HPDE6-E6E7 (cell line): ENCODE measurements at regions not wholly inside any gene's neighbourhood (a gene's known extent, or its start where the extent isn't known, plus 50 kb on each side); places are given as distances from the start of the nearest gene placed in this dataset.

Experiments
- DNase-seq: peaks from one replicate; pipeline ENCODE4 v3.0.0; 2011; ENCODE audit warnings: missing footprints; ENCODE audit errors: extremely low spot score

DNA sequence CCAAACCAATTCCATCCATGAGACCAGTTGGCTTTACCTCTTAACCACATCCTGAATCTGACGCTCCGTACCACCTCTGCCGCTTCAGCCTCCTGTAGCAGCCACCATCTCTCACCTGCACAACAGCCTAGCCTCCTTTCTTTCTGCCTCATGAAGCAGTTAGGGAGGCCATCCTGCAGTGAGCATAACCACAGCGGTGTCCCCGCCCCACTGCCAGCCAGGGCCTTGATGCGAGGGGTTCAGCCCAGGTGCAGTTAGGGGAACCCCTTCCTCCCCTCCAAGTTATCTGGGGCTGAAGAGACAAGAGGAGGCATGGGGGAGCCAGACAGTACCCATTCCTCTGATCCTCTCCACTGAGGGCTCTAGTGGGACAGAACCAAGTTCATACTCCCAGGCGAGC, 167.0 kb downstream of the C5orf15 start:
- no peak for DNase-seq

DNA sequence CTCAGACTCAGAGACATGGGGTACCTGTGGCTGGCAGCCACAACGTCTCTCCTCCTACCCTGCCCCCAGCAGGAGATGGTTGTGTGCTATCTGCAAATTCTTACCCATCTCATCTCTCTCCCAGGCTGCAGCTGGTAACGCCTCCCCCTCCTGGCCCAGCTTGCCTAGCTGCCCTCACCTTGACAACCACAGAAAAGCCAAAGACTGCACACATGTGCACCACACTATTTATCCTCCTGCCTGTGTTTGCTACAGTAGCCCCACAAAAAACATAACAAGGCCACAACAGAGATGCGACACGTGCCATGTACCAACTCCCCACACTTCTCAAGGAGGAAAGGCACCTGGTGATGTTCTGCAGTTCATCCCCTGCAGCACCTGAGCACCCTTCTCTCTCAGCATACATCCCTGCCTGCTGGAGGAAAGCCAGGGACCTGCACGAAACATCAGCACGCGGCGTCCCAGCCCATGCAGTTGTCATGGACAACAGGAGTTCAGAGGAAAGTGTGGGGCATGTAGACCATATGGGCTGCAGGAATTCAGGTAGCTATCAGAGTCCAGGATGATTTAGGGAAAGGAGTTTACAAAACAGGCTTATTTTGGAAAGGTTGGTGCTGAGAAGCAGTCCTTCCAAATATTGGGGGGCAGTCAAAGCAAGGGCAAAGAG, 168.7 kb downstream of the C5orf15 start:
- DNase-seq, result no peak

DNA sequence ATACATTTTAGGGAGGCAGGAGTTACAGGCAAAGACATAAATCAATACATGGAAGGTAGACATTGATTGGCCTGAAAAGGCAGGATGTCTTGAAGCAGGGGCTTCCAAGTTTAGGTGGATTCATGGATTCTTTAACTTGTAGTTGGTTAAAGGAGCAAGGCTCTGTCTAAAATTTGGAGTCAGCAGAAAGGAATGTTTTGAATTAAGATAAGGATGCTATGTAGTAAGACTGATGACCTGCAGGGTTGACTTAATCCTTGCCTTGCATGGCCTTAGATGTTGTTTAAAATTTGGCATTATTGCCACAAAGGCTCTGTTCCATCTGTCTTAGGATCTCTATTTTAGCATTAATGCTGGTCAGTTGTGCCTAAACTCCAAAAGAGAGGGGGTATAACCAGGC, 171.3 kb downstream of the C5orf15 start:
- no peak for DNase-seq

DNA sequence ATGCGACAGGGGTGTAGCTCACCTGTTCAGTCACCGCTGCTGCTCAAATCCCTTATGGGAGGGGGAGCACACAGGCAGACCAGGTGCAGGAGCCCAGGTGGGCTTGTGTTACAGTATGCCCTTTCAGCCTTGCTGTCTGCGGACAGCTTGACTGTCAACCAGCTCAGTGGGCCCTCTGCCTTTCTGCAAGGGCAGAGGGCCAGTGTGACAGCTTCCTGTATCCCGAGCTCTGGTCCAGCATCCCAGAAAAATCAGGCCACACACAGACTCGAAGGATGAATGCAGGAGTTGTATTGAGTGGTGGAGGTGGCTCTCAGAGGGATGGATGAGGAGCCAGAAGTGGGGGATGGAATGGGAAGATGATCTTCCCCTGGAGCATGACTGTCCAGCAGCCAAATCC, 172.2 kb downstream of the C5orf15 start:
- no peak for DNase-seq

DNA sequence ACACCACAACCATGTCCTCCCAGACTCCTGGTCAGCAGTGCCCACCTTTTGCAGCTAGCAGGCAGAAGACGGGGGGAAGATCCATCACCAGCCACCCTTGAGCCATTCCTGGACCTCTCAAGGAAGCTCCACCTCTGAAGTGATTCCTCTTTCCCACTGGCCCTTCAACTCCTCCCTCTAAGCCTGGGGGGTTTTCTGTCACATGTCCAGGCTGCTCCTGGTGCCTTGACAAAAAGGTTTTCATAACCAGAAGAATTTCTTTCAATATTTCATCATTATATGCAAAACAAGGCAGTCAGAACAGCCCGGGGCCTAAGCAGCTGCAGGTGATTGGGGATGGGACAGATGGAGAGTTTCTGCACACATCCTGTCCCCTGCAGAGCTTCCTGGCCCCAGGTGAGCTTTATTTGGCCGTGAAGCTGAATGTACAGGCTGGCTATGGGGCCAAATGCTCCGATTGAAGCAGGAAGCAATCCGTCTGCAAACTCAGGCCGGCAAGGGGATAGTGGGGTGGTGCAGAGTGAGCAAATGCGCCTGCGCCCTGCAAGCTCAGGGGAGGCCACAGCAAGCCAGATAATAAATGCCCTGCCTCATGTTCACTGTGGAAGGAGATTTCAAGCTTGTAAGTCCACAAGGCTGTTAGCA, 173.5 kb downstream of the C5orf15 start:
- DNase-seq, result no peak

DNA sequence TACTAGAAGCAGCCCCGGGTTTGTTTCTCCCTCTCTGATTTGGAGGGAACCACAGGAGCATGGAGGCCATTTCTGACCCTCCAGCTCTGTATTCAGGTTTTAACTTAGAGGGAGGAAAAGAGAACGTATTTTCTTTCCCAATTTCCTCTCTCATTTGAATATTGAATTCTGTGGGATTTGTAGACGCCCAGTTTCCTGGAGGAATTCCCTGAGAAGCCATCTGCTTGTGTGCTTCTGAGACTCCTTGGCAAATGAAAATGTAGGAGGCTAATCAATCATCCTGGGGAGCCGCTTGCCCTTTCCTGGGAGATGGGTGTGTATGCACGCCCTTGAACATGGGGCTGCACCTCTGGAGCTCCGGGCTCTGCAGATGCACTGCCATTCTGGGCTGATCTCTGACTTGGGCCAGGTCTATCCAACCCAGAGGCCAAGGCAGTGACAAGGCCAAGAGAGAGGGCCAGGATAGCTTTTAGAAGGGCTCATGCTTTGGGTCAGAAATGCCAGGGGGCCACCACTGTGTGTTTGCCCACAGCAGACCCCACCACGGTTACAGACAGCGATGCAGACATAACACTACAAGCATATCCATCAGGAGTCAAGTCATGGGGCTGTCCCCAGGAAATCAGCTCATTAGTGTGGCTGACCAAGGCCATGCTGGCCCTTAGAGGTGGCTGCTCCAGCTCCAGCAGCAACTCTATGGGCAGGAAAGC, 174.5 kb downstream of the C5orf15 start:
- no peak for DNase-seq

DNA sequence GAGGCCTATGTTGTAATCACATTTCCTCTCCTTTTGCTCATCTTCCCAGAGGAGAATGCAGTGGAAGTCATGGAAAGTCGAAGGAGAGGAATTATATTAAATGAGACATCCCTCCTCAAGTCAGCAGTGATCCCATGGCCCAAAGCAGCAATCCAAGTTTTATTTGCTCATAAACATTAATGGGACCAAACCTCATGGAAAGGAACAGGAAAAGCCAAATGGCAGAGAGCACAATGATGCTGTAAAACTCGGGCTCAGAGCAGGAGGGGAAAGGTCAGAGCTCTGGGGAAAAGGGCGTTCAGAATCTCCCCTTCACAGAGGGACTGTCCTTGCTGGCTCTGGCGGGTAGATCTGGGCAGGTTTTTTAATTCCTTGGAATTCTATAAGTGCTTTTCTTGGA, 175.8 kb downstream of the C5orf15 start:
- no peak for DNase-seq

DNA sequence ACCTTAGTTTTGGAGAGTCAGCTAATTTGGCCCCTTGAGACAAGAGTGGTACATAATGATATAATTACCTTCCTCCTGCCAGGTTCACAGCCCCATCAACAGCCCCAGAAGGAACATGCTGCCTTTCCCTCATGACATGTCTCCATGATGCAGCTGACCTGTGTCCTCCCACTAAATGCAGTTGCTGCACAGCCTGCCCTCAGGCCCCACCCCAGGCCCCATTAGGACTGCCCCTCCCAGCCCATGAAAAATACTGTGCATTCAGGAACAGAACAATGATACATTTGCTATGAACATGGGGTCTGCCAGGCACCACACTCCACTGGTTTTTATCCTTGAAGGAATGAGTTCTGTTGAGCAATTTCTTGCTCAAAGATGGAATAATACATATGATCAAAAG, 176.4 kb downstream of the C5orf15 start:
- no peak for DNase-seq

DNA sequence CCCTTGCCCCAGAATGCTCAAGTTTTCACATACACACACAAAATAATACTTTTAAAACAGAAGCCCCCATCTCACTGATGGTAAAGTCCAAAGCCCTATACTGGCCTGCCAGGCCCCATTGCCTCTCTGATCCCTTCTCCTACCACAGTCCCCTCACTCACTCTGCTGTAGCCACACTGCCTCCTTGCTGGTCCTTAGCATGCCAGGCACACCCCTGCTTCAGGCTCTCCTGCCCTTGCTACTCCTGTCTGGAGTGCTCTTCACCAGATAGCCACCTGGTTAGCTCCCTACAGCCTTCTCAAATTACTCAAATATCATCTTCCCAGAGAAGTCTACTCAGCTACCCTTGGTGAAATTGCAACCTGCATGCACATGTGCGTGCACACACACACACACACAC, 177.5 kb downstream of the C5orf15 start:
- DNase-seq, result no peak

DNA sequence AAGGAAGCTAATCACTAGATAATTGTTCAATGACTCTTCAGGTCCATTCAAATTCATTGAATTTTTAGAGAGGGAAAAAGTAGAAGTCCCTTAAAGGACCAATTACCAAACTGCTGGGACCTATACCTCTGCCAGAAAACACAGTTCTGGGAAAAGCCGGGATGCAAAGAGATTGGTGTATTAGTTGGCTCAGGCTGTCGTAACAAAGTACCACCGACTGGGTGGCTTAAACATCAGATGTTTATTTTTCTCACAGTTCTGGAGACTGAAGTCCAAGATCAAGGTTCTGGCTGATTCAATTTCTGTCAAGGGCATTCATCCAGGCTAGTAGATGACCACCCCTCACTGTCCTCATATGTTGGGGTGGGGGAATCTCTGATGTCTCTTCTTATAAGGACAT, 177.1 kb upstream of the FSTL4 start:
- DNase-seq, result no peak

DNA sequence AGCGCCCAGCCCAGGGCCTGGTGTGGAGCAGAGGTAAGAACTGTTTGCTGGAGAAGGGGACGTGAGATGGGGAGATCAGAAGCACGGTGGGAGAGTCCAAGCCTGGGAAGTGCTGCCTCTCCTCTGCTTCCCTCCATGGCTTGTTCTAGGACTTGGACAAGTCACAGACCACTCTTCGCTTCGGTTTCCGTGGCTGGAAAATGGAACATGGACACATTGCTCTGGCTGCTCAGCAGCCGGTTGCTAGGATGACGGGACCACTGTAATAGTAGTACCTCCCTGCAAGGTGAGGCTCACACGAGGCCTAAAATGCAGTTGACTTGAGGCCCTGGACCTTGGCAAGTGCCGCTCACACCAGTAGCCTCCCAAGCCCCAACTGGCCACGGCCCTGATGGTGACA, 175.8 kb upstream of the FSTL4 start:
- DNase-seq, result no peak

DNA sequence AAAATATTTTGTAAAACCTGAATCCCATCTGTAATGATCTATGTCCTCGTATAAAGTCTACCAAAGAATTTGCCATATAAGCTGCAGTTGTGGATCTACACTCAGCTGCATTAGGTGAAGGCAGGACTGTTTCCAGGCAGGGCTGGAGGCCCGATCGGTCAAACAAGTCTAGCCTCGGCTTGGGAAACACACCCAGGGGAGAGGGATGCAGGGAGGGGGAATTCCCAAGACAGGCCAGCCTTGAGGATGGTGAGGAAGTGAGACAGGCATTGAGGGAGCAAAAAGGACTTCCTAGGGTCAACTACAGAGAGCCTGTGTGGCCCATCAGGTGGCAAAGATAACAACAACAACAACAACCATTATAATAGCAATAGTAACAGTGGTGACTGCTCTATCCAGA, 174.1 kb upstream of the FSTL4 start:
- no peak for DNase-seq

DNA sequence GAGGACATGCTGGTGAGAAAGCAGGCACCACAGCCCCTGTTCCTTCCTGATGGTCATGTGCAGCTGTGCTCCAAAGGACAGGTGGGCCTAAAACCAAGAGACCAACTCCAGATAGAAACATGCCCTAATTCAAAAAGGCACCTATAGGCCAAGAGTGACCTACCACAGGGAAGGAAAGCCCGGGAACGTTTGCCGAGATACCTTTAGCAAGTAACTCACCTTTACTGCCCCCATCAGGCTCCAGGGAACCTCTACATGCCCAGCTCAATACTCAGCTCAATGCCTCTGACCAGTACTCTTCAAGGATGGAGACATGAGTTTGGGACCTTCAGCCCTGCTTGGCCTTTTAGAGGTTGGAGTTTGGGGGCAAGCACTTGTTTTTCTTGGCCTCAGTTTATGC, 172.8 kb upstream of the FSTL4 start:
- DNase-seq, result no peak

DNA sequence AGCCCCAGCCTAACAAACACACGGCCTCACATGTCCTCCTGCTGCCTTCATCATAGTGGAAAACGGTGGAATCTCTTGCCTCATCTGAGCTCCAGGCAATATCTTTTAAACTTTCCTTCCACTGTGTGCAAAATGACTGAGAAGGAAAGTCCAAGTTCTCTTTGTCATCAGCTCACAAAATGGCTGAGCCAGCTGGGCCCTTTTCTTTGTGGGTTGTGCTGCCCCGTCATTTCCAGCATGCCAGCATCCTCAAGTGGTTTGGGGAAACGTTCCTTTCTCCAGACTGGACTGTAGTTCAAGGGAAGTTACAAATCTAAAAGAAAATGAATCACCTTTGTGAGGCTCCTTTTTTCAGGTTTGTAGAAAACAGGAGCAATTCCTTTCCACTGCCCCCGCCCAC, 171.1 kb upstream of the FSTL4 start:
- no peak for DNase-seq

DNA sequence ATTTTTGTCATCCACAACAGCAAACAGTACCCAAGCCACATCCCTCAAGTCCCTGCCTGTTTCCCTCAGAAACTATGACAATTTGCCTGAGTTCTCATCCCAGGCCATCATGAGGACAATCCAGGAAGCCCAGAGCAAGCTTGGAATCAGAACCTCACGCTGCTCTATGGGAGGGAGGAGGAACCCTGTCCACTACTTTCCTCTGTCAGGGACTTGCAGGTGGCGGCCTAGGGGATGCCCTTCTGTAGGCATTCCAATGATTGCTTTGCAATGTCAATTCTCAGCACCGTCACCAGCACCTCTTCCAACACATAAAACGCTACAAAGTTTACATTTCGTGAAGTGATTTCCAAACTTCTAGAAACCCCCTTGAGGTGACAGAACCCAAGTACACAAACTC, 170.4 kb upstream of the FSTL4 start:
- no peak for DNase-seq

DNA sequence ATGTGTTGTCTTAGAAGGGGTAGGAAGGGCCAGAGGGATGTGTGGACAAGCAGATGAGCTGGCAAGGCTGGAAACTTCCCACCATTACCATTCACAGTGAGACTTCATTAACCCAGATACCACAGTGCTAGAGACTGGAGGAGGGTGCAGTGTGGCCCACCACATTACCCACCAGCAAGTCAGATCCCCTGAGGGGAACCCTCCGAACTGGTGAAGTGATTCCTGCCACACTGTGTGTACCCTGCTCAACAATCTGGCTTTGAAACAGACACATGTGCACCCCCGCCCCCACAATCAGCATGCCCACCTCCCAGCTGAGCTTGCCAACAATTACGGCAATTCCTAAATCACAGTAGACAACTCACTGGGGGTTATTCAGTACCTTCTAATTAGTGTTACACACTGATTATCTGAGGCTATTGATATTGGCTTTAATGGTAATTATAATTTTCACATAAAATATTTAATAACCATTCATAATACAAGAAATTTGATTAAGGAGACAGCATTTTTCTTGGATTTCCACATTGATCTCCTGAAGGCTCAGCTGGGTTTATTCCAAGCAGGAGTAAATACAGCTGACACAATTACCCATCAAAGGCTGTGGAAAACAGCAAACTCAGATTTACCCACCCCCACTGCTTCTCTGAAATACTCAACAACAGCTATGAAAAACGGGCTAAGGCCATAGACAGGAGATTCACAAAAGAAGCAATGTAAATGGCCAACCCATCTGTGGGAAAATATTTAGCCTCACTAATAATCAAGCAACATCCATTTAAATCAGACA, 169.3 kb upstream of the FSTL4 start:
- DNase-seq, result no peak

DNA sequence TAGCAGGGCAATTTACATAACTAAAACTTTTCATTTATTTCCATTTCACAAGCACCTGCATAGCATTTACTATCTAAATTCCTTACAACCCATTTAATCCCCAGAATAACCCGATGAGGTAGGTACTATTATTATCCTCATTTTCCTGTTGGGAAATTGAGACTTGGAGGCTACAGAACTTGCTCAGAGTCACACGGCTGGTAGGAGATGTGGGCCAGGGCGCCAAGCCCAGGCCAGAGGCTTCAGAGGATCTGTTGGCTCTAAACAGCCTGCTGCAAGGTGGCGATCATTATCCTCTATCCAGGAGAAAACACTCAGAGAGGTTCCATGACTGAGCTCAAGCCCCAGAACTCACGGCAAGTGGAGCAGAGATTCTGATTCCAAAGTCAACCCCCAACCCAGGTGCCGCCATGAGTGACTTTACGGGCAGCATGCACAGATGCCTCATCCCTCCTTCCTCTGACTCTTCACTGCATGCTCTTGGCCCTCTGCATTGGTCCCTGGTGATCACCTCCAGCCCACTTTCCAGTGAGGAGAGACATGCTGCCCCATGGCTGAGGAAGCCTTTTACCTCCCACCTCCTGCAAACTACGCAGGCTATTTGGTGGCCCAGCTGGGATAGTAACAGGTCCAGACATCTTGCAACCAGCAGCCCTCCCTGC, 168.4 kb upstream of the FSTL4 start:
- no peak for DNase-seq

DNA sequence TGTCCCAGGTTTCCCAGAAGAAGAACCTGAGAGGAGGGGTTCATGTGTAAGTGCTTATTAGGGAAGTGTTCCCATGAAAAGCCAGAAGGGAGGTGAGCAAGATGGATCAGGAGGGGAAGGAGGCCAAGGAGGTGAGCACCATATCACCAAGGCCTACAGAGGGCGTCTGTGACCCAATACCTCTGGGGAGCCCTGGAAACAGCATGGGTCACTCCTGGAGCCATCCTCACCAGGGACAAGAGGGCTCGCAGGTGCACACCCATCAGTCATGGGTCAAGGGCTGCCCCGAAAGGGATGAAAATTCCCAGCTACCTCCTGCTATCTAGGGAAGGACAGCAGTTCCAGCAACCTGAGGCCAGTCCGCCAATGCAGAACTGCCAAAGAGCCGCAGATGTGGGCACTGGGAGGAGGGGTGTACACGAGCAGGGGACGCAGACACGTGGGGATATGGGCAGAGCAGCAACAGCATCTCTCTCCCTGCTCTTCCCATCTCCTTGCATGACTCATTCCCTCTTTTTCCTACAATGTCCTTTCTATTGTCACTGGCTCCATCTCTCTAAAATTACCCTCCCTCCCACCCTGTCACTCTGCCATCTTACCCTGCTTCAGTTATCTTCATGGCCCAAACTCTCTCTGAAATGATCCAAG, 167.6 kb upstream of the FSTL4 start:
- no peak for DNase-seq

DNA sequence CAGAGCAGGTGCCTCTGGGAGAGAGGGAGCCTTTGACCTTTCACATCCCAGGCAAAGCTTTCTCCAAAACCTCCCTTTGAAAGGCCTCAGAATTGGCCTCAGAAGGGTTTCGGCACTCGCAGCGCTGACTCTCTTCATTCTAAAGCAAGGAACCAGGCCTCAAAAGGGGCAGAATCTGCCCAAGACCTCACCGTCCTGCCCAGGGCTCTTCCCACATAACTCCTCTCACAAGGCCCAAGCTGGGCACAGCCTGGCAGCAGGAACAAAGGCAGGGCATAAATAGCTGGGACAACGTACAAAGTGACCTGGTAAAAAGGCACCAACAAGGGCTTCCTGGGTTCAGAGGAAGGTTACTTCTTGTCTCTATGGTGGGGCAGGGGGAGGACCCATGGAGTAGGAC, 166.3 kb upstream of the FSTL4 start:
- DNase-seq, result no peak

DNA sequence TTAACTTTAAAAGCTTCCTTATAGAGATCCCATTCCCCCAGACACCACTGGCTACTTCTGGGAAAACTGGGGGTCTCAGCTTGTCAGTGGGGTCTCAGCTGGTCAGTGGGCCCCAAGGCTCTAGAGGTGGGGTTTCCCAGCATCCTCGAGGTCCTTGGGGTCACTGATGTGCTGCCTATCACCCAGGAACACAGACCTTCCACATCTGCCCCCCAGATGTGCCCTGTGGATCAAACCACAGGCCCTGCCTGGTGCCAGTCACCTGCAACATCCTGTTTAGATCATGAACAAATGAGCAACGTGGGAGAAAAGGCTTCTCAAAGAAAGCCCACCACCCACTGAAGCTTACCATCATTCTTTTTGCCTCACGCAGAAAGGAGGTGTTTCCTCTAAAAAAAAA, 165.6 kb upstream of the FSTL4 start:
- no peak for DNase-seq

DNA sequence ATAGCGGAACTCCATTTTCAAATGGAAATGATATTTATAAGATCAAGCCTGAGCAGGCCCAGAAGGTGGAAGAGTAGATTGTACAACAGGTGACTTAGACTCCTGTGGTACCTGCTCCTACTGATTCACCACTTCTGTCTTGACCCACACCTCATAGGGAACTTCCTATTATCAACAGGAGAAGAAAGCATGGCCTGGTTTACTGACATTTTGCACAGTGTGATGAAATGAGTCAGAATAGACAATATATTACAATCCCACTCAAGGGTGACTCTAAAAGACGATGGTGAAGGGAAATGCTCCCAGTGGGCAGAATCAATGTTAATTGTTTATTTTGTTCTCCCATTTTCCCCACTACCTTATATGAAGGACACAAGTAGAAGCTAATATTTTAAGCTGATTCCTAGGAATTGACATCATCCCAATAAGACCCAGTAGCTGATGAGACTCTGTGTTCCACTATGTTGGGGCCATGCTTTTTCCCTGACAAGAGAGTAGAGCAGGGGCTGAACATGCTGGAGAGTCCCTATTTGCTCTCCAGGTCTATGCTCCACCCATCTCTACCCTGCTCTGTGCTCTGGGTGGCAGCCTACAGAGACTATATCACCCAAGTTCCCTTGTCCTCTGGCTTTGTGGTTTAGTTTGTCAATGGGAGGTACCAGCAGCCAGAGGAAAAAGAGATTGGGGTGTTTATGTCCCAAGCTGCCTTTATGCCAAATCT, 163.4 kb upstream of the FSTL4 start:
- DNase-seq, result no peak
